ENCODE measurements at regions not wholly inside any gene's neighbourhood (a gene's known extent, or its start where the extent isn't known, plus 50 kb on each side); places are given as distances from the start of the nearest gene placed in this dataset.

DNA sequence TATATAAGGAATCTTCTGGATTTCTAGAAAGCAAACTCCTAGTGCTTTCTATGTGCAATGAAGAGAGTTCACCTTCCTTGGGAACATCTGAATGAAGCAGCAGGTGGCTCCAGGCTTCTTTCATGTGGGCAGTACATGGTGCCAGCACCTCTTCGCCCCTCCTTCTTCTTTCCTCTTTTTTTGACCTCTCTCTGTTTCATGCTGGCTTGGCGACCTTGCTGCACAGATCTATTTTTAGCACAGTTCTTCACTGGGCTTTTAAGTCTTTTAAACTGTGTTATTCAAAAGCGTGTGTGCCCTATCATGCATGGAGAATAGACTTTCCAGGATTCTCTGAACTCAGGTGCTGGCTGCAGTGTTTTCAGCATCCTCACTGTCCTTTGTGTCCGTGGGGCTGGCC lies 400.3 kb upstream of the PRKCQ start:
- no peak overlapping the region for H3K4me3 Mint-ChIP-seq
- H3K27ac Mint-ChIP-seq, result no peak overlapping the region
- H3K4me1 Mint-ChIP-seq, result peaks cover 6% of the 10 kb centered on the region
- no peak for DNase-seq
- no peaks in the 10 kb centered on the region for H3K9me3 Mint-ChIP-seq
- TF ChIP-seq, protein P1, sequence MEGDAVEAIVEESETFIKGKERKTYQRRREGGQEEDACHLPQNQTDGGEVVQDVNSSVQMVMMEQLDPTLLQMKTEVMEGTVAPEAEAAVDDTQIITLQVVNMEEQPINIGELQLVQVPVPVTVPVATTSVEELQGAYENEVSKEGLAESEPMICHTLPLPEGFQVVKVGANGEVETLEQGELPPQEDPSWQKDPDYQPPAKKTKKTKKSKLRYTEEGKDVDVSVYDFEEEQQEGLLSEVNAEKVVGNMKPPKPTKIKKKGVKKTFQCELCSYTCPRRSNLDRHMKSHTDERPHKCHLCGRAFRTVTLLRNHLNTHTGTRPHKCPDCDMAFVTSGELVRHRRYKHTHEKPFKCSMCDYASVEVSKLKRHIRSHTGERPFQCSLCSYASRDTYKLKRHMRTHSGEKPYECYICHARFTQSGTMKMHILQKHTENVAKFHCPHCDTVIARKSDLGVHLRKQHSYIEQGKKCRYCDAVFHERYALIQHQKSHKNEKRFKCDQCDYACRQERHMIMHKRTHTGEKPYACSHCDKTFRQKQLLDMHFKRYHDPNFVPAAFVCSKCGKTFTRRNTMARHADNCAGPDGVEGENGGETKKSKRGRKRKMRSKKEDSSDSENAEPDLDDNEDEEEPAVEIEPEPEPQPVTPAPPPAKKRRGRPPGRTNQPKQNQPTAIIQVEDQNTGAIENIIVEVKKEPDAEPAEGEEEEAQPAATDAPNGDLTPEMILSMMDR (IDR thresholded peaks at IDR 0.05), result no peak
- H3K36me3 Mint-ChIP-seq (ENCODE audit: low read depth), result no peaks in the 10 kb centered on the region
- no peaks in the 10 kb centered on the region for H3K27me3 Mint-ChIP-seq (ENCODE audit: low read depth, poor library complexity)

- TF ChIP-seq, protein P1 (IDR thresholded peaks at IDR 0.05), result no peak
- Mint-ChIP-seq H3K9me3 (no peaks in the 10 kb centered on the region), H3K4me3 (no peak overlapping the region), H3K4me1 (peaks cover 6% of the 10 kb centered on the region), H3K27me3 (ENCODE audit: low read depth, poor library complexity) (no peaks in the 10 kb centered on the region), H3K27ac (no peak overlapping the region), H3K36me3 (ENCODE audit: low read depth) (no peaks in the 10 kb centered on the region)
- no peak for DNase-seq
These were observed 399.3 kb upstream of the PRKCQ start for GRCh38 chr10:6979371-6979770.

DNA sequence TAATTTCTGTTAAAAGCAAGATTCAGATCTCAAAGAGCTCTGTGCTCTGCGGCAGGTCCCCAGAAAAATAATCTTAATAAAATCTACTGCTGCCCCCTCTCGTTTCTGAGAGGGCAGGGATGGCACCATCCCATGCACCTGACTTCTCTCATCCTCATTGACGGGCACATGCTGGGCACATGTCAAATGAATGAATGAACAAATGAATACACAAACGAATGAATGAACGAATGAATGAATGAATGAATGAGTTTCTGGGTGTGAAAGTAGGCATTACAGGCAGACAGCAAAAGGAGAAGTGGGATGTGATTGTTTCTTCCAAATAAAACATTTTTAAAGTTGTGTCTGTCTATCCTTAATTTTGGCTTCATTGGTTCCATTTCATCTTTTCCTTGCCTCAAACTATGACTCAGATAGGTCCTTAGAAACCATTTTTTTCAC lies 398.1 kb upstream of the PRKCQ start:
- Mint-ChIP-seq H3K4me3 (no peak overlapping the region), H3K9me3 (no peaks in the 10 kb centered on the region), H3K36me3 (ENCODE audit: low read depth) (no peaks in the 10 kb centered on the region), H3K27ac (no peak overlapping the region), H3K27me3 (ENCODE audit: low read depth, poor library complexity) (no peaks in the 10 kb centered on the region), H3K4me1 (peaks cover 6% of the 10 kb centered on the region)
- DNase-seq, result no peak
- TF ChIP-seq, protein P1 (IDR thresholded peaks at IDR 0.05), result no peak

- Mint-ChIP-seq H3K27ac (no peak overlapping the region), H3K9me3 (no peaks in the 10 kb centered on the region), H3K4me3 (no peak overlapping the region)
These were observed 397.5 kb upstream of the PRKCQ start for GRCh38 chr10:6977398-6978186.

DNA sequence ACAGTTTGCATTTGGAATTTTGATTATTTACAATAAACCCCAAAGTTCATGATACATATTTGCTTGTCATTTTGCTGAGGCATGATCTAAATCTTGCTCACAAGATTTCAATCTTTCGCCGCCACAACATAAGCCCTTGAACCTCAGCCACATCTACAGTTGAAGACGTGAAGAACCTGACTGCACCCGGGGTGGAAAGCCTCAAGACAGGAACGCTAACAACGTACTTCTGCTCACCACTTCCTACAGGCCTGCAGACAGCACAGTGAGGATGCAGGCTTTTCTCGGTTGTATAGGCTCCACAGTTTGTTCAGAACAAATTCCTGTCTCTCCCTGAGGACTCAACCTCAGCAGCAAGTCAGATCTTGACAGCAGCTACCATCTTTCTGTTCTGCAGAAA lies 393.8 kb upstream of the PRKCQ start:
- Mint-ChIP-seq H3K27me3 (ENCODE audit: low read depth, poor library complexity) (peaks cover 3% of the 10 kb centered on the region), H3K9me3 (no peaks in the 10 kb centered on the region), H3K4me3 (no peak overlapping the region), H3K27ac (no peak overlapping the region), H3K4me1 (peaks cover 28% of the 10 kb centered on the region), H3K36me3 (ENCODE audit: low read depth) (no peaks in the 10 kb centered on the region)
- no peak for DNase-seq
- TF ChIP-seq, protein P1 (IDR thresholded peaks at IDR 0.05), result no peak

More at GRCh38 chr10:6977398-6978186, 397.5 kb upstream of the PRKCQ start:
- Mint-ChIP-seq H3K27me3 (ENCODE audit: low read depth, poor library complexity) (no peaks in the 10 kb centered on the region), H3K4me1 (peaks cover 8% of the 10 kb centered on the region), H3K36me3 (ENCODE audit: low read depth) (no peaks in the 10 kb centered on the region)
- DNase-seq, result no peak
- TF ChIP-seq, protein P1 (IDR thresholded peaks at IDR 0.05), result no peak

DNA sequence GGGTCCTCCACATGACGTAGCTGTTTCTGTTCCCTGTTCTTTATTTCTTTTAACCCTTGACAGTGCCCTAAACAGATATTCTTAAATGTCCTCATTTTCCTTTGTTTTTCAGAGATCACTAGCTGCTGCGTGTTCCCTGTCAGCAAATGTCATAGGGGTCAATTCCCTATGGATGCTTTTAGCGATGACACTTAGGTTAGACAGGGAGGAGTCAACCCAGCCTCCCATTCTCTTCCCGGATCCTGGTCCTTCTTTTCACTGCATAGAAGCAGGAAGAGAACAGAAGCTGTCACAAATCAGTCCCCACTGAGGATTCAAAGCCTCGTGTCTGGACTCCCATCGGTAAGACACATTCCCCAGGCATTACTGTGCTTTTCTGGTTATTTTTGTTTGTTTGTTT lies 392.1 kb upstream of the PRKCQ start:
- no peaks in the 10 kb centered on the region for H3K36me3 Mint-ChIP-seq (ENCODE audit: low read depth)
- no peak overlapping the region for H3K4me3 Mint-ChIP-seq
- DNase-seq, result no peak
- TF ChIP-seq, protein P1 (IDR thresholded peaks at IDR 0.05), result no peak
- H3K9me3 Mint-ChIP-seq, result no peaks in the 10 kb centered on the region
- no peak overlapping the region for H3K27ac Mint-ChIP-seq
- peaks cover 28% of the 10 kb centered on the region for H3K4me1 Mint-ChIP-seq
- peaks cover 3% of the 10 kb centered on the region for H3K27me3 Mint-ChIP-seq (ENCODE audit: low read depth, poor library complexity)

Measured in nephron progenitor cell (in vitro differentiated cells).